Stomach smooth muscle (tissue), 2 donors: ENCODE measurements at regions not wholly inside any gene's neighbourhood (a gene's known extent, or its start where the extent isn't known, plus 50 kb on each side); places are given as distances from the start of the nearest gene placed in this dataset.
"Not testable (repeated sequence)": the region's sequence is repeated elsewhere in the genome, so short reads cannot be mapped to it uniquely, and the experiment has no call there.

ENCODE experiments used
- H3K27ac ChIP-seq: one replicate; pipeline ENCODE4 v1.7.0; 2013; ENCODE audit warnings: mild to moderate bottlenecking, low read length, inconsistent platforms
- H3K27me3 ChIP-seq, 2 donors: one replicate each; pipeline ENCODE4 v1.7.0; 2013; ENCODE audit warnings: low read length in 2 of 2; ENCODE audit not compliant: insufficient read depth in 2 of 2, control insufficient read depth in 1 of 2
- H3K36me3 ChIP-seq, 2 donors: one replicate each; pipeline ENCODE4 v1.7.0; 2013; ENCODE audit warnings: low read length in 2 of 2; ENCODE audit not compliant: control insufficient read depth in 2 of 2, insufficient read depth in 2 of 2
- H3K4me1 ChIP-seq: one replicate; pipeline ENCODE4 v1.7.0; 2013; ENCODE audit warnings: low read length; ENCODE audit not compliant: control insufficient read depth, insufficient read depth
- H3K4me3 ChIP-seq, 2 donors: one replicate each; pipeline ENCODE4 v1.7.0; 2013; ENCODE audit warnings: low read length in 2 of 2
- H3K9ac ChIP-seq, 2 donors: one replicate each; pipeline ENCODE4 v1.7.0; 2013; ENCODE audit warnings: low read length in 2 of 2, mild to moderate bottlenecking in 1 of 2
- H3K9me3 ChIP-seq, 2 donors: one replicate each; pipeline ENCODE4 v1.7.0; 2013; ENCODE audit warnings: low read length in 2 of 2; ENCODE audit not compliant: control insufficient read depth in 2 of 2
- donor health status: healthy.
- donor health status: Pancreatic carcinoma.

- H3K4me3 ChIP-seq = no peak overlapping the region
- H3K4me1 ChIP-seq = no peaks in the 10 kb centered on the region
- no peak overlapping the region for H3K27ac ChIP-seq
- no peaks in the 10 kb centered on the region for H3K36me3 ChIP-seq
- no peaks in the 10 kb centered on the region for H3K27me3 ChIP-seq
- H3K9me3 ChIP-seq = no peaks in the 10 kb centered on the region
- no peak overlapping the region for H3K9ac ChIP-seq
Observed at GRCh38 chr9:29422438-29422837, 1849.2 kb upstream of the C9orf72 start.

GRCh38 chr9:29432191-29432590 lies 1858.9 kb upstream of the C9orf72 start:
- H3K4me3 ChIP-seq = no peak overlapping the region
- H3K4me1 ChIP-seq = no peaks in the 10 kb centered on the region
- H3K27me3 ChIP-seq = no peaks in the 10 kb centered on the region
- H3K9ac ChIP-seq = no peak overlapping the region
- H3K9me3 ChIP-seq = no peaks in the 10 kb centered on the region
- H3K27ac ChIP-seq = no peak overlapping the region
- no peaks in the 10 kb centered on the region for H3K36me3 ChIP-seq

- H3K4me3 ChIP-seq, H3K36me3 ChIP-seq, H3K27ac ChIP-seq, H3K9ac ChIP-seq, H3K27me3 ChIP-seq, H3K4me1 ChIP-seq, H3K9me3 ChIP-seq: not testable (repeated sequence)
Observed at GRCh38 chr9:29432656-29433055, 1859.4 kb upstream of the C9orf72 start.

GRCh38 chr9:29435368-29435767 lies 1862.1 kb upstream of the C9orf72 start:
- Histone ChIP-seq H3K36me3 (no peaks in the 10 kb centered on the region), H3K4me1 (no peaks in the 10 kb centered on the region), H3K27ac (no peak overlapping the region), H3K27me3 (no peaks in the 10 kb centered on the region), H3K9me3 (no peaks in the 10 kb centered on the region), H3K4me3 (no peak overlapping the region), H3K9ac (no peak overlapping the region)

DNA sequence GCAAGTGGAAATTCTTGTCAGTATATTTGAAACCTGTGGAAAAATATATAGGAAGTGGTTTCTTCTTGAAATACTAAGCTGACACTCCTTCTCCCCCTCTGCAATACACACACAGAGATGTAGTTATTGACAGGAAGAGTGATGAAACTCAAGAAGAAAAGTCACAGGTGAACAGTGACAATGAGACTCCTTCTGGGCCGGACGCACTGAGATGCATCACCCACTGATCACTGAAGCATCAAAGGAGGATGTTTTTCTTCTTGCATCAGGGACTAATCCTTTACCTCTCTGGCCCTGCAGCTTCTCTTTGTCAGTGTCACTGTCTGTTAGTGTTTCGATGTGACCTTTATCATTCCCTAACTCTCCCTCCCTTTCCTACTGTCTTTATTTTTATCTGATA lies 1864.2 kb upstream of the C9orf72 start:
- no peak overlapping the region for H3K9ac ChIP-seq
- H3K27ac ChIP-seq = no peak overlapping the region
- no peaks in the 10 kb centered on the region for H3K4me1 ChIP-seq
- H3K36me3 ChIP-seq = no peaks in the 10 kb centered on the region
- H3K27me3 ChIP-seq = no peaks in the 10 kb centered on the region
- H3K4me3 ChIP-seq = no peak overlapping the region
- no peaks in the 10 kb centered on the region for H3K9me3 ChIP-seq

DNA sequence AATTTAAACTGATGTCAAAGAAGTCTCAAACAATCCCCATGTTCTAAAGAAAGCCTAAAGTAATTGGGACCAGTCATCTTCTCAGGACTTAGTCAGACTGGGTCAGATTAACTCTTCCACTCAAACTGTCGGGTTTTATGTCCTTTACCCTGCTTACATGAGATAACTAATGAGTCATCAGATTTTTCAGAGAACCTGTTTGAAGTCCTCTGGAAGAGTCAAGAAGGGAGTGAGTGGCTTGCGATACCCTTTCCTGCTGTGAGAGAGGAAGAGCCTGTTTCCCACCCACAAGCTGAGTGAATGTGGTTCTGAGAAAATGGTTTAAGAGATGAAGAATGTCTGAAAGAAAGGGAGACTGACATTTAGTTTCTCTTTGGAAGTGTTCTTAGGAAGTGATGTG lies 1866.7 kb upstream of the C9orf72 start:
- H3K4me3 ChIP-seq = no peak overlapping the region
- no peak overlapping the region for H3K9ac ChIP-seq
- no peaks in the 10 kb centered on the region for H3K4me1 ChIP-seq
- no peaks in the 10 kb centered on the region for H3K36me3 ChIP-seq
- H3K9me3 ChIP-seq = no peaks in the 10 kb centered on the region
- H3K27ac ChIP-seq = no peak overlapping the region
- H3K27me3 ChIP-seq = no peaks in the 10 kb centered on the region

DNA sequence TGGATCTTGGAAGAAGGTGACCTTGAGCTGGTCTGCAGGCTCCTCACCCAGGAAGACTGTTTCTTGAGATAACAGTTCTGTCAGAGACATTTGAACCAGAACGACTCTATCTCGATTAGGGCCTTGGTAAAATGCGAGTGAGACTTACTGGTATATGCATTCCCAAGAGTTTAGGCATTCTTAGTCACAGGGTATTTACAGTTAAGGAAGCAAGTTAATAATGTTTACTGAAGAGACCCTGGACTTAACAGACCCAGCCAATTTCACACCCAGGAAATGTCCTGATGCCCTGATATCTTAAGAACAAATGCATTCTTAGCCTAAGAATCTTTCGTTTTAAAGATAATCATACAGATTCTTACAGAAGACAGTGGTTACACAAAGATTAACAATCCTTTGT lies 1867.2 kb upstream of the C9orf72 start:
- Histone ChIP-seq H3K4me1 (no peaks in the 10 kb centered on the region), H3K9ac (no peak overlapping the region), H3K36me3 (no peaks in the 10 kb centered on the region), H3K27me3 (no peaks in the 10 kb centered on the region), H3K27ac (no peak overlapping the region), H3K4me3 (no peak overlapping the region), H3K9me3 (no peaks in the 10 kb centered on the region)

- Histone ChIP-seq H3K4me1 (no peaks in the 10 kb centered on the region), H3K27ac (no peak overlapping the region), H3K9ac (no peak overlapping the region), H3K27me3 (no peaks in the 10 kb centered on the region), H3K4me3 (no peak overlapping the region), H3K9me3 (no peaks in the 10 kb centered on the region), H3K36me3 (no peaks in the 10 kb centered on the region)
Observed at GRCh38 chr9:29445751-29446150, 1872.5 kb upstream of the C9orf72 start.

- no peaks in the 10 kb centered on the region for H3K27me3 ChIP-seq
- H3K36me3 ChIP-seq = no peaks in the 10 kb centered on the region
- no peak overlapping the region for H3K4me3 ChIP-seq
- no peak overlapping the region for H3K9ac ChIP-seq
- H3K4me1 ChIP-seq = no peaks in the 10 kb centered on the region
- no peak overlapping the region for H3K27ac ChIP-seq
- no peaks in the 10 kb centered on the region for H3K9me3 ChIP-seq
Observed at GRCh38 chr9:29449306-29449705, 1876.0 kb upstream of the C9orf72 start.

- H3K36me3 ChIP-seq, H3K4me1 ChIP-seq, H3K9me3 ChIP-seq, H3K9ac ChIP-seq, H3K4me3 ChIP-seq, H3K27me3 ChIP-seq, H3K27ac ChIP-seq: not testable (repeated sequence)
Observed at GRCh38 chr9:29450343-29450875, 1877.1 kb upstream of the C9orf72 start.

GRCh38 chr9:29456940-29457339 lies 1883.7 kb upstream of the C9orf72 start:
- no peaks in the 10 kb centered on the region for H3K4me1 ChIP-seq
- H3K27me3 ChIP-seq = no peaks in the 10 kb centered on the region
- H3K27ac ChIP-seq = no peak overlapping the region
- H3K36me3 ChIP-seq = no peaks in the 10 kb centered on the region
- no peak overlapping the region for H3K4me3 ChIP-seq
- no peak overlapping the region for H3K9ac ChIP-seq
- H3K9me3 ChIP-seq = no peaks in the 10 kb centered on the region
